ENCODE measurements at regions not wholly inside any gene's neighbourhood (a gene's known extent, or its start where the extent isn't known, plus 50 kb on each side); places are given as distances from the start of the nearest gene placed in this dataset.
"Not testable (repeated sequence)": the region's sequence is repeated elsewhere in the genome, so short reads cannot be mapped to it uniquely, and the experiment has no call there.

- no peak for TF ChIP-seq POLR2AphosphoS5 (IDR thresholded peaks at IDR 0.05)
- TF ChIP-seq POLR2A (IDR thresholded peaks at IDR 0.05): no peak
- TF ChIP-seq CTCF (IDR thresholded peaks at IDR 0.05): no peak
- Histone ChIP-seq H3K4me3 (no peak overlapping the region), H3K36me3 (no peaks in the 10 kb centered on the region), H3K4me1 (no peaks in the 10 kb centered on the region), H3K27me3 (peaks cover 0 to 30% of the 10 kb centered on the region in 2 donors), H3K9me3 (no peaks in the 10 kb centered on the region), H3K27ac (peak overlapping the region in 1 of 2 donors; percentile 38)
- no peak for DNase-seq (ENCODE audit: low spot score in 2 of 2)
- intact Hi-C loops (cut with DNase I; ENCODE audit: low total_unique reads): no loop called here
Observed at GRCh38 chr9:136604823-136605525, 57.7 kb upstream of the EGFL7 start.

DNA sequence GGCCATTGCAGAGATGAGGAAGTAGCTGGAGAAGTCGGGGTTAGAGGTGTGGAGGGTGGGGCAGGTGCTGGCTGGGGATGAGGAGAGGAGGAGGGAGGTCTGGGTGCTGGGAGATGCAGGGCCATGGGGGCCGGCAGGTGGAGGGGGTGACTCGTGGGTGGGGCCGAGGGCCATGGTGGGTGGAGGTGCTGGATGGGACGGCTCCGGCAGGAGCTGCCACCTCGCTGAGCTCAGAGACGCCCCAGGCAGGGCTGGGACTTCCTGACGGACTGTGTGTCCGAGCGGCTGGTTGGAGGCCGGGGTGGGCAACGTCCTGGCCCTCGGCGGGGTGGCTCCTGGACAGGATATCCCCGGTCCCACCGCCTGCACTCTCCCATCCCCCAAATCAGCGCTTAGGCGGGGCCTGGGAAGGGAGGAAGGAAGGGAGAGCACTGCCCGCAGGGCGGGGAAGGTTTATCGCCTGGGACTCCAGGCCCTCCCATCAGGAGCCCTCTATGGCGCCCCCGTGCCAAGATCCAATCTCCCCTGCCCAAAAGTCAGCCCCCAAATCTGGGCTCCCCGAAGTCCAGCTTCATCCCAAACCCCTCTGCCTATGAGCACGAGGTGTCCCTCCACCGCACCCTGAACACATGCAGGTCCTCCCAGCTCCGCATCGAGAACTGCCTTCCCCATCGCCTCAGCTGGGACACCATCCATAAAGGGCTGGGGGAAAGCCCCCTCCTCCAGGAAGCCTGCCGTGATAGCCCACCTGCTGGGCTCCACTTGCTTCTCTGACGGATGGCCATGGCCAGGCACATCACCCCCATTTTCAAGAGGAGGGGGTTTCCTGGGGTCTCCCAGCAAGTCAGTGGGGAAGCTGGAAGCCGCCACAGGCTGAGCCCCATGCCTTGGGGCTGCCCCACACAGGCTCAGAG, 58.3 kb upstream of the NOTCH1 start:
- intact Hi-C loops (cut with DNase I; ENCODE audit: low total_unique reads): no loop called here
- Histone ChIP-seq H3K36me3 (no peaks in the 10 kb centered on the region), H3K4me3 (no peak overlapping the region), H3K27me3 (peaks cover 0 to 38% of the 10 kb centered on the region in 2 donors), H3K27ac (peak overlapping the region in 1 of 2 donors; percentile 38), H3K9me3 (no peaks in the 10 kb centered on the region), H3K4me1 (no peaks in the 10 kb centered on the region)
- TF ChIP-seq POLR2A (IDR thresholded peaks at IDR 0.05) (no peak), POLR2AphosphoS5 (IDR thresholded peaks at IDR 0.05) (no peak), CTCF (IDR thresholded peaks at IDR 0.05) (no peak)
- DNase-seq (ENCODE audit: low spot score in 2 of 2): no peak

GRCh38 chr9:136603216-136603615, 57.4 kb upstream of the NOTCH1 start:
- Histone ChIP-seq H3K4me1 (no peaks in the 10 kb centered on the region), H3K27ac (no peak overlapping the region), H3K4me3 (no peak overlapping the region), H3K36me3 (no peaks in the 10 kb centered on the region), H3K9me3 (no peaks in the 10 kb centered on the region), H3K27me3 (peaks cover 0 to 42% of the 10 kb centered on the region in 2 donors)
- TF ChIP-seq CTCF (IDR thresholded peaks at IDR 0.05): no peak
- DNase-seq (ENCODE audit: low spot score in 2 of 2): no peak
- intact Hi-C loops (cut with DNase I; ENCODE audit: low total_unique reads): no loop called here

DNA sequence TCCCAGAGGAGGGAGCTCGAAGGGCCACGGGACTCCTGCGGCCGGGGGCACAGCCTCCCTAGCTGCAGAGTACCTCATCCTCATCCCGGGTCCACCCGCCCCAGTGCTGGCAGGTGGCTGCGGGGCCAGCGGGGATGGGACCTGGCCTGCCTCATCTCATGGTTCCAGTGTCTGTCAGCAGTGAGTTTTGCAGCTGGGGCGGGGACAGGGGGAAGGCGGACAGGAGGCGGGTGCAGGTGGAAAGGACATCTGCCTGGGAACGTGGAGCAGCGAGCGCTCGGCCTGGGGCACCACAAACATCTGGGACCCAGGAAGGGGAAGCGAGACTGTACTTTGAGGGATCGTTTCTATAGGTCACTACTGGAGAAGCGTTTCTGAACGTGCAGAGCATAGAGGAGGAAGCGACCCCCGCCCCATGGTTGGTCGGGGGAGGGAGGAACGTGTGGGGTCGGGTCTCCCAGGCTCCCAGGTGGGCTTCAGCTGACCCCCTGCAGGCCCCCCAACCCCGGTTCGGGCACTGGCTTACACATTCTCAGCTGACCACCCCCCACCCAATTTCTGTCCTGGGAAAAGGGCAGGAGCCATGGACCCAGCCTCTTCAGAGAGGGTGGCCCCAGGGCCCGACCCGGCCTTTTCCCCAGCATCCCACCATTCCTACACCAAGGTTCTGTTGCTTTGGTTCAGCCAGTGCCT, 56.5 kb upstream of the NOTCH1 start:
- peak overlapping the region in 1 of 3 donors; percentile 22 for H3K4me3 ChIP-seq
- H3K36me3 ChIP-seq: no peaks in the 10 kb centered on the region
- intact Hi-C loops (cut with DNase I; ENCODE audit: low total_unique reads): no loop called here
- no peak for DNase-seq (ENCODE audit: low spot score in 2 of 2)
- no peaks in the 10 kb centered on the region for H3K9me3 ChIP-seq
- no peak overlapping the region for H3K27ac ChIP-seq
- peaks cover 0 to 42% of the 10 kb centered on the region in 2 donors for H3K27me3 ChIP-seq
- TF ChIP-seq CTCF (IDR thresholded peaks at IDR 0.05): no peak
- no peak for TF ChIP-seq POLR2A (IDR thresholded peaks at IDR 0.05)
- TF ChIP-seq POLR2AphosphoS5 (IDR thresholded peaks at IDR 0.05): no peak
- no peaks in the 10 kb centered on the region for H3K4me1 ChIP-seq

- H3K4me1 ChIP-seq; H3K9me3 ChIP-seq; H3K27ac ChIP-seq; DNase-seq (ENCODE audit: low spot score in 2 of 2); H3K36me3 ChIP-seq; intact Hi-C loops (cut with DNase I; ENCODE audit: low total_unique reads): not testable (repeated sequence)
- Histone ChIP-seq H3K4me3 (peak overlapping the region in 1 of 3 donors; percentile 22), H3K27me3 (peaks cover 0 to 39% of the 10 kb centered on the region in 2 donors)
Observed at GRCh38 chr9:136601250-136601973, 55.6 kb upstream of the NOTCH1 start.
